ENCODE measurements at regions not wholly inside any gene's neighbourhood (a gene's known extent, or its start where the extent isn't known, plus 50 kb on each side); places are given as distances from the start of the nearest gene placed in this dataset.
"Not testable (repeated sequence)": the region's sequence is repeated elsewhere in the genome, so short reads cannot be mapped to it uniquely, and the experiment has no call there.

DNA sequence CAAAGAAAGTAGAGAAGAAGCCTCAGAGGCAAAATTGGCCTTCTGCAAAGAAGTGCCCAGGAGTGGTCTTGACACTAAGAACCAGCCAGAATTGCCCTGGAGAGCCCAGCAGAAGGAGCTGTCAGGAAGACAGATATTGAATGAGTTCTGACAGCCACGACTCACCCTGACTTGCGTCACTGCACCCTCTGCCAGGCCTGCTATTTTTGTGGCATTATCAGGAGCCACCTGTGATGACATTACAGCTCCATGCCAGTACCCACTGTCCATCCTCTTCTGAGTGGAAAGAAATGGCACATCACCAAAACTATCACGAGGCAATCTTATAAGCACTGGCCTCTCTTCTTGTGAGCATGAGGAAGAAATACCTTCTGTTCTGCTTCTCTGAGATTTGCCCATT, 67.7 kb downstream of the SMIM20 start:
- no peaks in the 10 kb centered on the region for H3K4me1 ChIP-seq (ENCODE audit: control insufficient read depth, insufficient read depth, low read length, unreplicated experiment)
- H3K79me2 ChIP-seq (ENCODE audit: control insufficient read depth, insufficient read depth, low read length, unreplicated experiment): no peaks in the 10 kb centered on the region
- no peak overlapping the region for H2AFZ ChIP-seq (ENCODE audit: low read length, unreplicated experiment)
- no peaks in the 10 kb centered on the region for H3K36me3 ChIP-seq (ENCODE audit: insufficient read depth, low read length)
- H3K27me3 ChIP-seq (ENCODE audit: insufficient read depth, low read length): no peaks in the 10 kb centered on the region
- H3K4me3 ChIP-seq (ENCODE audit: low read depth, low read length): no peak overlapping the region
- H3K27ac ChIP-seq (ENCODE audit: low read depth, low read length): no peak overlapping the region

DNA sequence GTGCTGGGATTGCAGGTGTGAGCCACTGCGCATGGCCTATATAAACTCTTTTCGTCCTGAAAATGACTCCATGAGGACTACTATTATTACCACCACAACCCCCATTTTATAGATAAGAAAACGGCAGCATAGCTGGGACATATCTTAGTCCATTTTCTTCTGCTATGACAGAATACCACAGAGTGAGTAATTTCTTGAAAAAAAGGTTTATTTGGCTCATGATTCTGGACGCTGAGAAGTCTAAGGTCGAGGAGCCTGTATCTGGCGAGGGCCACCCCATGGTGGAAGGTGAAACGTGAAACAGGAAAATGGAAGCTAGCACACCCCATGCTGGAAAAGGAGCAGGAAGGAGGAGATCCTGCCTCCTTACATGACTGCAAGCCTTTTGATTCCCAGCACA, 68.9 kb downstream of the SMIM20 start:
- H2AFZ ChIP-seq (ENCODE audit: low read length, unreplicated experiment): no peak overlapping the region
- no peak overlapping the region for H3K4me3 ChIP-seq (ENCODE audit: low read depth, low read length)
- peaks cover 2% of the 10 kb centered on the region for H3K4me1 ChIP-seq (ENCODE audit: control insufficient read depth, insufficient read depth, low read length, unreplicated experiment)
- no peaks in the 10 kb centered on the region for H3K36me3 ChIP-seq (ENCODE audit: insufficient read depth, low read length)
- no peaks in the 10 kb centered on the region for H3K27me3 ChIP-seq (ENCODE audit: insufficient read depth, low read length)
- no peak overlapping the region for H3K27ac ChIP-seq (ENCODE audit: low read depth, low read length)
- no peaks in the 10 kb centered on the region for H3K79me2 ChIP-seq (ENCODE audit: control insufficient read depth, insufficient read depth, low read length, unreplicated experiment)

DNA sequence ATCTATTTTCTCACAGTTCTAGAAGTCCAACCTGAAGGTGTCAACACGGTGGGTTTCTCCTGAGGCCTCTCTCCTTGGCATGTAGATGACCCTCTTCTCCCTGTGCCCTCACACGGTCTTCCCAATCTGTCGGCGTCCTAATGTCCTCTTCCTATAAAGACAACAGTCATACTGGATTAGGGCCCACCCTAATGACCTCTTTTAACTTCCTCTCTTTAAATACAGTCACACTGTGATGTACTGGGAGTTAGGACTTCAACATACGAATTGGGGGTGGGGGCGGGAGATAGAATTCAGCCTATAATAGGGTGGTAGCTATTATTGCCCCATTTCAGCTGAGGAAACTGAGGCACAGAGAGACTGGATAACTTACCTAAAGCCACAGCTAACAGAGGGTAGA, 70.2 kb downstream of the SMIM20 start:
- Histone ChIP-seq H3K27ac (ENCODE audit: low read depth, low read length) (no peak overlapping the region), H3K27me3 (ENCODE audit: insufficient read depth, low read length) (no peaks in the 10 kb centered on the region), H3K4me1 (ENCODE audit: control insufficient read depth, insufficient read depth, low read length, unreplicated experiment) (peaks cover 2% of the 10 kb centered on the region), H3K36me3 (ENCODE audit: insufficient read depth, low read length) (no peaks in the 10 kb centered on the region), H2AFZ (ENCODE audit: low read length, unreplicated experiment) (no peak overlapping the region), H3K79me2 (ENCODE audit: control insufficient read depth, insufficient read depth, low read length, unreplicated experiment) (no peaks in the 10 kb centered on the region), H3K4me3 (ENCODE audit: low read depth, low read length) (no peak overlapping the region)

DNA sequence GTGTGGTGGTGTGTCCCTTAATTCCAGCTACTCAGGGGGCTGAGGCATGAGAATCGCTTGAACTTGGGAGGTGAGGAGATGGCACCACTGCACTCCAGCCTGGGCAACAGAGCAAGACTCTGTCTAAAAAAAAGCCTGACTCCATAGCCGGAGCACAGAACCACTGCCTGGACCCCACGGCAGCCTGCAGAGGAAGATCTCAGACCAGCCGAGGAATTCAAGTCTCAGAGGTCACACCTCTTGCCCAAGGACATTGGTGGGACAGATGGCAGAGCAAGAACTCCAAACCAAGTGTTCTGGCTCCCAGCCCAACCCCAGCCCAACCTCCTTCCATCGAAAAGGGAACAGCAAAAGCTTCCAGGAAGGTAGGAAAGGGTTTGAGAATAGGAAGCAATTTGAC, 70.8 kb downstream of the SMIM20 start:
- H3K27ac ChIP-seq (ENCODE audit: low read depth, low read length): no peak overlapping the region
- H3K79me2 ChIP-seq (ENCODE audit: control insufficient read depth, insufficient read depth, low read length, unreplicated experiment): no peaks in the 10 kb centered on the region
- no peaks in the 10 kb centered on the region for H3K27me3 ChIP-seq (ENCODE audit: insufficient read depth, low read length)
- peaks cover 2% of the 10 kb centered on the region for H3K4me1 ChIP-seq (ENCODE audit: control insufficient read depth, insufficient read depth, low read length, unreplicated experiment)
- H3K4me3 ChIP-seq (ENCODE audit: low read depth, low read length): no peak overlapping the region
- H2AFZ ChIP-seq (ENCODE audit: low read length, unreplicated experiment): no peak overlapping the region
- no peaks in the 10 kb centered on the region for H3K36me3 ChIP-seq (ENCODE audit: insufficient read depth, low read length)

DNA sequence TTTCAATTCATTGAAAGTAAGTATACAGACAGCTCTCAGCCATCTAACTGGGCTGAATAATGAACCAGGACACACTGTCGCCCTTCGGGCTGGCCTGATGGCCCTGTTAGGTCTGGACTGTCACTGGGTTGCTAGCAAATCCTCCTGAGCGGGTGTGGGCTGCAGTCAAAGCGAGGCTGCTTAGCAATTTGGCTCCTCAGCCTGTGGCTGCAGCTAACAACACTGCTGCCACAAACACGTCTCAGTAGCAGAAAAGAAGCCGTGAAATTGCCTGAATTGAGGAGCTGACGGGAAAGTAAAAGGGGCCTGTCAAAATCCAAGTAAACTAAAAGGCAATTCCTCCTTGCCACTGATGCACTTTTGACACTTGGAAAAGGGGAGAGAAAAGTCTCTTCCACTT, 72.8 kb downstream of the SMIM20 start:
- Histone ChIP-seq H2AFZ (ENCODE audit: low read length, unreplicated experiment) (no peak overlapping the region), H3K4me1 (ENCODE audit: control insufficient read depth, insufficient read depth, low read length, unreplicated experiment) (peaks cover 2% of the 10 kb centered on the region), H3K27me3 (ENCODE audit: insufficient read depth, low read length) (no peaks in the 10 kb centered on the region), H3K36me3 (ENCODE audit: insufficient read depth, low read length) (no peaks in the 10 kb centered on the region), H3K27ac (ENCODE audit: low read depth, low read length) (no peak overlapping the region), H3K4me3 (ENCODE audit: low read depth, low read length) (no peak overlapping the region), H3K79me2 (ENCODE audit: control insufficient read depth, insufficient read depth, low read length, unreplicated experiment) (no peaks in the 10 kb centered on the region)

DNA sequence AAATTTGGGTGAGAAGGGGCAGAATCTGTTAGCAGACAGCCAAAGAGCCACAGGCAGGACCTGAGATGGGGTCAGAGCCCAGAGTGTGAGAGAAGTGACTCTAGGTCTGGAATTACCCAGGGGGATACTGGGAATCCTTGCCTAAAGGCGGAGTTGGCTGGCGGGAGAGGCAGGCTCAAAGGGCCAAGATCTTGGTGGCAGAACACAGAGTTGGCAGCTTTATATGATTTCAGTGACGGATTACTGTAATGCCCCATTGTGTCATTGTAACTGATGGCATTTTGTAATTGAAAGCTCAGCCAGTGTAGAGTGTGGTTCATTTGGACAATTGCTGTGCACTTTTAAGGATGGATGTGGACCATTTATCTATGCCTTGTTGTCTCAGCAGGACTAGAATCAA, 77.3 kb downstream of the SMIM20 start:
- Histone ChIP-seq H3K27me3 (ENCODE audit: insufficient read depth, low read length) (no peaks in the 10 kb centered on the region), H3K79me2 (ENCODE audit: control insufficient read depth, insufficient read depth, low read length, unreplicated experiment) (no peaks in the 10 kb centered on the region), H3K4me3 (ENCODE audit: low read depth, low read length) (no peak overlapping the region), H3K4me1 (ENCODE audit: control insufficient read depth, insufficient read depth, low read length, unreplicated experiment) (peaks cover 21% of the 10 kb centered on the region), H3K36me3 (ENCODE audit: insufficient read depth, low read length) (no peaks in the 10 kb centered on the region), H3K27ac (ENCODE audit: low read depth, low read length) (no peak overlapping the region), H2AFZ (ENCODE audit: low read length, unreplicated experiment) (no peak overlapping the region)

DNA sequence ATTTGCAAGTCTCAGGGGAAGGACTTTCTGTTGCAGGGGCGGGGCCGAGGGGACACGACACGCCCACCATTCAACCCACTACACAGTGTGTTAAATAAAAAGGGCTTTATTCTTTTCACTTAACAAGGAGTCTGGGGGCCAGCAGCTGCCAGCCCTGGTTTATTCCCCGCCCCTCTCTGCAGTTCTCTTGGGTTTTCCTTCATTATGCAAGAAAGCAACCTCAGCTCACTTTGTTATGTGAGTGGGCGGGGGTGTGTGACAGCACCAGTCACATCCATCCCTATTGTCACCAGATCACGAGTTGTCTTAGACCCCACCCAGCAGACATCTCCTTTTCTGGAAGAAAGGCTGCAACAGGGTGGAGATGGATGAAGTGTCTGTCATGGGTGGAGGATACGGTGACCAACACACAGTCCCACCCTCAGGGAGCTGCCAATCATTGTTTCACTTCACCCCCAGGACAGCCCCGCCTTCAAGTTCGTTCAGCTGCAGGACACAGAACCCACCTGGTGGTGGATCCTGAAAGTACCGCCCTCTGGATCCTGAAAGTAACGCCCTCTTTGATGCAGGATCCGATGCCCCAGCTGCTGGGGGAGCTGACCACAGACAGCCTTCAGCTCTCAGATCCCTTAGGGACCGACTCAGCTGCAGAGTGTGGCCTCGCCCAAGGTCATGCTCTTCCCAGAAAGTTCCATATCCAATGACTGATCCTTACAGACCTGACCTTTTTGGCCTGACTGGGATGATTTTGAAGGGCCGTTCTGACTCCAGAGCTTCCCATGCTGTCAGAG, 79.6 kb downstream of the SMIM20 start:
- Histone ChIP-seq H3K4me3 (ENCODE audit: low read depth, low read length) (no peak overlapping the region), H3K27me3 (ENCODE audit: insufficient read depth, low read length) (no peaks in the 10 kb centered on the region), H3K36me3 (ENCODE audit: insufficient read depth, low read length) (no peaks in the 10 kb centered on the region), H3K27ac (ENCODE audit: low read depth, low read length) (no peak overlapping the region), H3K4me1 (ENCODE audit: control insufficient read depth, insufficient read depth, low read length, unreplicated experiment) (peaks cover 19% of the 10 kb centered on the region), H3K79me2 (ENCODE audit: control insufficient read depth, insufficient read depth, low read length, unreplicated experiment) (no peaks in the 10 kb centered on the region), H2AFZ (ENCODE audit: low read length, unreplicated experiment) (no peak overlapping the region)

DNA sequence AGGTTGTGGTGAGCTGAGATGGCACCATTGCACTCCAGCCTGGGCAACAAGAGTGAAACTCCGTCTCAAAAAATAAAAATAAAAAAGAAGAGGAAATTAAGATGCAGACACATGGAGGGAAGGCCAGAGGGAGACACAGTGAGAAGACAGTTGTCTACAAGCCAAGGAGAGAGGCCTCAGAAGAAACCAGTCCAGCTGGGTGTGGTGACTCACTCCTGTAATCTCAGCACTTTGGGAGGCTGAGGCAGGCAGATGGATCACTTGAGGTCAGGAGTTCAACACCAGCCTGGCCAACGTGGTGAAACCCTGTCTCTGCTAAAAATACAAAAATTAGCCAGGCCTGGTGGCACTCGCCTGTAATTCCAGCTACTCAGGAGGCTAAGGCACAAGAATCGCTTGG, 80.6 kb downstream of the SMIM20 start:
- not testable (repeated sequence) for H2AFZ ChIP-seq (ENCODE audit: low read length, unreplicated experiment)

DNA sequence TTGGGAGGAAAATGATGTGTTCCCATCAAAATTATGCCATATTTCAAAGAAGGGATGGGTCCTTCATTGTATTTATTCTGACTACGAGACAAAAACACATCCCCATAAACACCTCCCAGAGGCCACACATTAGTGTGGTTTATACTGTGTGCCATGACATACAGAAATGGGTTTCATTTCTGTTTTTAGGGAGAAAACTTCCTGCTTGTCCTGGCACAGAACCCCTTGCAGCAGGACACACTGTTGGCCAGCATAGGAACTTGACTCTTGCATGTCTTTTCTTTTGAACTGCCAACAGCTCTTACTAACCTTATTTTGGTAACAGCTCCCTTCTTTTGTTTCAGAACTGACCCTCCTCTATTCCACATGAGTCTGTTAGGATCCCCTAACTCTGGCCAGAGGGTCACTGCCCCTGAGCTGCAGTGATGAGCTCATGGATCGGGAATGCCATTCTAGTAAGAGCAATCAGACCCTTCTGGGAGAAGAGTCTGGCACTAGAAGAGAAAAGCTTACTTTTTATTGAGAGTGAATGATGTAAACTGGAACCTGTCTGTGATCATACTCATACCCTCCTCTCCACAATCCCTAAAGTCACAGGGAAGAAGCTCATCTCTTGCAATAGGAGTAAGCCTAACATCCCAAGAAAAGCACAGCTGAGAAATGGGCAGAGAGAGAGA, 86.4 kb downstream of the SMIM20 start:
- Histone ChIP-seq H2AFZ (ENCODE audit: low read length, unreplicated experiment) (peak overlapping the region; percentile 59), H3K36me3 (ENCODE audit: insufficient read depth, low read length) (no peaks in the 10 kb centered on the region), H3K4me3 (ENCODE audit: low read depth, low read length) (no peak overlapping the region), H3K27ac (ENCODE audit: low read depth, low read length) (no peak overlapping the region), H3K79me2 (ENCODE audit: control insufficient read depth, insufficient read depth, low read length, unreplicated experiment) (no peaks in the 10 kb centered on the region), H3K4me1 (ENCODE audit: control insufficient read depth, insufficient read depth, low read length, unreplicated experiment) (peaks cover 13% of the 10 kb centered on the region), H3K27me3 (ENCODE audit: insufficient read depth, low read length) (0 out of 2 replicates have a peak, but pooled peaks cover 3% of the 10 kb centered on the region)

More for the DNA sequence above, 80.6 kb downstream of the SMIM20 start:
- peaks cover 19% of the 10 kb centered on the region for H3K4me1 ChIP-seq (ENCODE audit: control insufficient read depth, insufficient read depth, low read length, unreplicated experiment)
- H3K4me3 ChIP-seq (ENCODE audit: low read depth, low read length); H3K79me2 ChIP-seq (ENCODE audit: control insufficient read depth, insufficient read depth, low read length, unreplicated experiment); H3K36me3 ChIP-seq (ENCODE audit: insufficient read depth, low read length); H3K27me3 ChIP-seq (ENCODE audit: insufficient read depth, low read length); H3K27ac ChIP-seq (ENCODE audit: low read depth, low read length): not testable (repeated sequence)

DNA sequence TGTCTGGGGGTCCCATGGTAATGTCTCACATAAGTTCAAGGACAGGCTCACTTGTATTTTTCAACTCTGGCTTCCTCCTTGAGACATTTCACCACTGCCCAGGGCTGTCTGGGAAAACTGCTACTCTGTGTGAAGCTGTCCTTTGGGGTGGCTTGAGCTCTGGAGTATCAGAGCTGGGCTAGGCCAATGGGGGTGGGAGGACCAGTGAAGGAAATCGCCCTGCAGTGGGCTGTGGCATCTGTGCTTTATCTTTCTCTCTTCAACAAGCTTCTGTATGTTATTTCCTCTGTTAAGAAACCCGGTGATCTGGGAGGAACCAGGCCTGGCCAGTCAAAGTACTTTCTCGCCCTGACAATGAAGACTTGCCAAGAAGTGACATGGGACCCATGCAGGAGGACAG, 87.4 kb downstream of the SMIM20 start:
- Histone ChIP-seq H2AFZ (ENCODE audit: low read length, unreplicated experiment) (no peak overlapping the region), H3K27me3 (ENCODE audit: insufficient read depth, low read length) (0 out of 2 replicates have a peak, but pooled peaks cover 3% of the 10 kb centered on the region), H3K27ac (ENCODE audit: low read depth, low read length) (no peak overlapping the region), H3K4me1 (ENCODE audit: control insufficient read depth, insufficient read depth, low read length, unreplicated experiment) (peaks cover 13% of the 10 kb centered on the region), H3K79me2 (ENCODE audit: control insufficient read depth, insufficient read depth, low read length, unreplicated experiment) (no peaks in the 10 kb centered on the region), H3K4me3 (ENCODE audit: low read depth, low read length) (no peak overlapping the region), H3K36me3 (ENCODE audit: insufficient read depth, low read length) (no peaks in the 10 kb centered on the region)

DNA sequence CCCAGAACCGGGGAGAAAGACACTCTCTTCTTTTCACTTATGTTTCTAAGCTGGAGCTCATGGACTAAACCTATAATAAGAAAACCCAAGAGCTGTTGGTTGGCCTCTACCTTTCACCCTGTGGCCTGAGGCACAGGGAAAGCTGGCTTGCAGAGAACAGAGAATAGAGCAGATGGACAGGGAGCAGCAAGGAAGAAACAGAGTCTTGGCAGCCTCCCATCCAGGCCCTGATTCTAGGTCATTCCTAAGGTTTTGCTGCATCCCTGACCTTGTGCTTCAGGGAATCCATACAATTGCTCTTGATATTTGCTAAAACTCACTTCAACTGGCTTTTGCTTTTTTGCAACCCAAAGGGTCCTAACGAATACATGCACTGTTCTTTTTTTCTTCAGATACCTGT, 87.8 kb downstream of the SMIM20 start:
- Histone ChIP-seq H3K79me2 (ENCODE audit: control insufficient read depth, insufficient read depth, low read length, unreplicated experiment) (no peaks in the 10 kb centered on the region), H3K4me1 (ENCODE audit: control insufficient read depth, insufficient read depth, low read length, unreplicated experiment) (peaks cover 13% of the 10 kb centered on the region), H3K27ac (ENCODE audit: low read depth, low read length) (no peak overlapping the region), H3K36me3 (ENCODE audit: insufficient read depth, low read length) (no peaks in the 10 kb centered on the region), H2AFZ (ENCODE audit: low read length, unreplicated experiment) (no peak overlapping the region), H3K4me3 (ENCODE audit: low read depth, low read length) (no peak overlapping the region), H3K27me3 (ENCODE audit: insufficient read depth, low read length) (0 out of 2 replicates have a peak, but pooled peaks cover 3% of the 10 kb centered on the region)

All from ACC112 (cell line).